Activated B cell treated with CpG ODN at 0.5 μM for 24 hours (primary cell): ENCODE measurements at regions not wholly inside any gene's neighbourhood (a gene's known extent, or its start where the extent isn't known, plus 50 kb on each side); places are given as distances from the start of the nearest gene placed in this dataset.

Source experiments
- ATAC-seq: fragments of 200-7000 bp; cut with Tn5 transposase; one replicate; pipeline ENCODE4 v1.10.0; 2021; ENCODE audit warnings: low read depth, mild to moderate bottlenecking, moderate library complexity
- CTCF ChIA-PET: fragments of 350-600 bp; sonication (Branson Sonifier 250); formaldehyde crosslinking; loops from one replicate; lab custom pipeline; 2021; ENCODE audit warnings: antibody characterized with exemption; lab: Charles Lee
- POLR2A ChIA-PET: fragments of 350-600 bp; sonication (Branson Sonifier 250); formaldehyde crosslinking; loops from one replicate; lab custom pipeline; 2021; ENCODE audit warnings: antibody characterized with exemption; lab: Charles Lee
- DNase-seq: peaks from one replicate; pipeline ENCODE4 v3.0.0; 2022
- H3K27ac Mint-ChIP-seq: one replicate; pipeline ENCODE4 v1.8.0; 2020; ENCODE audit warnings: mixed read lengths
- H3K27me3 Mint-ChIP-seq: one replicate; pipeline ENCODE4 v1.8.0; 2021; ENCODE audit warnings: mixed read lengths
- H3K36me3 Mint-ChIP-seq: one replicate; pipeline ENCODE4 v1.8.0; 2021; ENCODE audit warnings: low read depth, mixed read lengths
- H3K4me1 Mint-ChIP-seq: one replicate; pipeline ENCODE4 v1.8.0; 2021; ENCODE audit warnings: mixed read lengths
- H3K4me3 Mint-ChIP-seq: one replicate; pipeline ENCODE4 v1.8.0; 2020; ENCODE audit warnings: mild to moderate bottlenecking, mixed read lengths
- H3K9me3 Mint-ChIP-seq: one replicate; pipeline ENCODE4 v1.8.0; 2020; ENCODE audit warnings: mixed read lengths
- CTCF ChIP-seq: fragments of 200-600 bp; IDR thresholded peaks from one replicate; pipeline ENCODE4 v1.8.0; 2022; ENCODE audit warnings: antibody characterized with exemption, mild to moderate bottlenecking
- intact Hi-C: fragments of 100-400 bp; cut with micrococcal nuclease; formaldehyde crosslinking; loops from one replicate; pipeline ENCODE4 v1.15.1; 2024

GRCh38 chr1:30809514-30810263 is 52.1 kb upstream of the LAPTM5 start:
- DNase-seq (no peak), ATAC-seq (no peak)
- Mint-ChIP-seq H3K4me3 (no peak overlapping the region), H3K4me1 (peaks cover 31% of the 10 kb centered on the region), H3K27ac (no peak overlapping the region), H3K9me3 (no peaks in the 10 kb centered on the region), H3K36me3 (no peaks in the 10 kb centered on the region), H3K27me3 (peaks cover 27% of the 10 kb centered on the region)
- ChIA-PET POLR2A (no interaction called here), CTCF (interaction anchor here (0.6 kb wide), 1 partner anchor 9 kb away, joined by 3 read pairs; no protein-coding TSS in a partner anchor)
- intact Hi-C loops = loop anchor here (10.0 kb wide), 1 partner anchor 1575 kb away; the partner anchor contains the start of genes MECR and PTPRU
- TF ChIP-seq CTCF = no peak

GRCh38 chr1:30808067-30808662 is 50.6 kb upstream of the LAPTM5 start:
- intact Hi-C loops = loop anchor here (10.0 kb wide), 1 partner anchor 1573 kb away; the partner anchor contains the start of genes MECR and PTPRU
- no peak for ATAC-seq
- H3K9me3 Mint-ChIP-seq = no peaks in the 10 kb centered on the region
- peaks cover 29% of the 10 kb centered on the region for H3K27me3 Mint-ChIP-seq
- H3K4me3 Mint-ChIP-seq = no peak overlapping the region
- ChIA-PET POLR2A (interaction anchor here (0.6 to 1.7 kb wide), 4 partner anchors 17 to 54 kb away, joined by 3 to 8 read pairs (median 4); no protein-coding TSS in a partner anchor), CTCF (interaction anchor here (0.7 kb wide), 1 partner anchor 103 kb away, joined by 3 read pairs; no protein-coding TSS in a partner anchor)
- H3K27ac Mint-ChIP-seq = no peak overlapping the region
- TF ChIP-seq CTCF = no peak
- peaks cover 28% of the 10 kb centered on the region for H3K4me1 Mint-ChIP-seq
- no peaks in the 10 kb centered on the region for H3K36me3 Mint-ChIP-seq
- DNase-seq = no peak

GRCh38 chr1:30807318-30808066 is 49.9 kb upstream of the LAPTM5 start:
- Mint-ChIP-seq H3K9me3 (no peaks in the 10 kb centered on the region), H3K27me3 (peaks cover 27% of the 10 kb centered on the region), H3K36me3 (no peaks in the 10 kb centered on the region), H3K4me3 (peak overlapping the region; percentile 62), H3K27ac (no peak overlapping the region), H3K4me1 (peaks cover 28% of the 10 kb centered on the region)
- intact Hi-C loops = loop anchor here (10.0 kb wide), 1 partner anchor 1573 kb away; the partner anchor contains the start of genes MECR and PTPRU
- CTCF ChIA-PET = interaction anchor here (0.7 to 7.5 kb wide), 2 partner anchors 103 to 122 kb away, joined by 3 to 70 read pairs; no protein-coding TSS in a partner anchor
- DNase-seq (peak; percentile 54), ATAC-seq (peak; percentile 92)
- POLR2A ChIA-PET = interaction anchor here (0.6 to 1.7 kb wide), 9 partner anchors 17 to 105 kb away, joined by 3 to 8 read pairs (median 3); no protein-coding TSS in a partner anchor
- no peak for TF ChIP-seq CTCF
